ENCODE measurements at regions not wholly inside any gene's neighbourhood (a gene's known extent, or its start where the extent isn't known, plus 50 kb on each side); places are given as distances from the start of the nearest gene placed in this dataset.
A peak's percentile ranks its signal among the peaks of the same experiment; 100 is the strongest.

- no peak for DNase-seq
Observed at GRCh38 chr2:199019898-199020507, 437.7 kb downstream of the SATB2 start.

- DNase-seq = no peak
Observed at GRCh38 chr2:199018826-199019225, 438.9 kb downstream of the SATB2 start.

- no peak for DNase-seq
Observed at GRCh38 chr2:199015072-199015471, 442.7 kb downstream of the SATB2 start.

DNA sequence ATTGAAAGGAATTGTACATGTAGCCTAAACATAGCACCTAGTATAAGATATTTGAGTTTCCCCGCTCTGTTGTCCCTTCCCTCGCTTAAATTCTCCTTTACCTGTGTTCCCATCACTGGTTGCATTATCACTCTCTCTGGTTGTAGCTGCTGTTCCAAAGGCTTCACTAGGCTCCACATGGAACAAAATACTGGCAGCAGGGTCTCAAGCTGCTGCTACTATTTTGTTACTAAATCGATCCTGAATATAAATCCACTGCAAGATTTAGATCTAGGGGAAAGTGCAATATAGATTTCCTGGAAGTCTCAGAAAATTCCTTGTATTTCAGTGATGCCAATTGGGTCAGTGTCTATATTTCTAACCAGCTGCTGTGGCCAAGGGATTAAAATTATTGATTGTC is 443.5 kb downstream of the SATB2 start:
- no peak for DNase-seq

GRCh38 chr2:199011908-199012307 is 445.8 kb downstream of the SATB2 start:
- DNase-seq = no peak

GRCh38 chr2:198994678-198995077 is 463.1 kb downstream of the SATB2 start:
- no peak for DNase-seq

- no peak for DNase-seq
Observed at GRCh38 chr2:198991431-198991830, 466.3 kb downstream of the SATB2 start.

GRCh38 chr2:198975779-198976178 is 482.0 kb downstream of the SATB2 start:
- DNase-seq = no peak

DNA sequence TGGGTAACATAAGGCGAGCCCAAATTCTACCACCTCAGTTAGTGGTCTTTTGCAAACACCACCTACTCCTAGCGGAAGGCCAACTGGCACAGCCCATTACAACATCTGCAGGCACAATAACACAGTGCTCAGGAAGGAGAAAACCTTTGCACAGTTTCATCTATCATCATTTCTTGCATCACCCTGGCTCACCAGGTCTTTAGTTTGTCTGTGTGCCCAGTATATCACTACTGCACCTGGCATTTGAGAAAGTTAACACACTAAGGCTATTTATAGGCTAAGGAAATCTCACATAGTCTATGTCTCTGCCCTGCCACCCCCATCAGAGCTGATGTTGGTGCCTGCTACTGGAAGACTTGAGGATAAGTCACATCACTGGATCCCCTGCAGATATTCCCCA is 484.0 kb downstream of the SATB2 start:
- DNase-seq = no peak

GRCh38 chr2:198973181-198973580 is 484.6 kb downstream of the SATB2 start:
- DNase-seq = no peak

GRCh38 chr2:198968545-198968944 is 489.2 kb downstream of the SATB2 start:
- no peak for DNase-seq

DNA sequence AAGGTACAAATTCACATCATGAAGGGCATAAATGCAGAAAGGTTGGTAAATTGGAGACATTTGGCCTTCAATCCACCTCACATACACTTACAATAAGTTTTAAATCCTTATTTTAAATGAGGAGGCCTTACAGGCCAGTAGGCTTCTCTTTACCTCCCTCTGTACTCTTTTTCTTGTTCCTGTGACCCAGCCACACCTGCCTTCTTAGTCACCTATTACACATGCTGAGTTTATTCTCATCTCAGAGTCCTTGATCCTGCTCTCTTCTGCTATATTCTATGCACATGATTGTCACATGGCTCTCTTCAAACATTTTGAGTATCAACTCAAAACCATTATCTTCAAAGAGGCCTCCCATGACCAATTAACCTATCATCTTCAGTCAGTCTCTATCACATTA is 491.5 kb downstream of the SATB2 start:
- no peak for DNase-seq

- DNase-seq = no peak
Observed at GRCh38 chr2:198961547-198961946, 496.2 kb downstream of the SATB2 start.

DNA sequence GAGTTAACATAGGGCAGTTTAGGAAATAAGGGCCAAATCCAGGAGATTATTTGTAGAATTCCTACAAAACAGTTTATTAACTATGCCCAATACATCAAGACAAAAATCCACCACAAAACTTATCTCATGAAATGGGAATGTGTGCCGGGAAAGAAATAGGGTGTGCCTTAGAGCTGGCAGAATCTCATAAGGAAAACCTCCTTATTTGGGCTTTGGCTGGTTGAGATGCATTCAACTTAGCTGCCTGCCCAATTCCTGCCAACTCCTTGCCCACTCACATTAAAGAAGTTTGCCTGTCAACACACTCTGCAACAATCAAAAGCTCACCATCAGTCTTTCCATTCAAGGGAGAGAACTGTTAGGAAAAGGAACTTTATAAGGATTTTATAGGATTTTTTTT is 500.6 kb downstream of the SATB2 start:
- no peak for DNase-seq

GRCh38 chr2:198953328-198953727 is 504.4 kb downstream of the SATB2 start:
- no peak for DNase-seq

DNA sequence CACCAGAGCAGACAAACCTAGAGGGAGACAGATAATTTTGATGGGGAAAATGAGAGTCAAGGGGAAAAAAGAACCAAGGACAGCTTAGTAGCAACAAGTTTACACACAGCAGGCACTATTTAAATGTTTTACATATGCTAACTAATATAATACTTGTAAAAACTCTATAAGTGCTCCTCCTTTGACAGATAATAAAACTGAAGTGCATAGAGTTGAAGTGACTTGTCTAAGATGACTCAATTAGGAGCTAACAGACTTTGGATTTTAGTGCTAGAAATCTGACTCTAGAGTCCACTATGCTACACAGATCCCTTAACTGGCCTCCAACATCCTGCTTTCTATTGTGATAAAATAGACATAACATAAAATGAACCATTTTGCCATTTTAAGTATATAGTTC is 506.9 kb downstream of the SATB2 start:
- DNase-seq = no peak

- DNase-seq = no peak
Observed at GRCh38 chr2:198945496-198945895, 512.2 kb downstream of the SATB2 start.

- no peak for DNase-seq
Observed at GRCh38 chr2:198930170-198930569, 527.6 kb downstream of the SATB2 start.

GRCh38 chr2:198928026-198928425 is 529.7 kb downstream of the SATB2 start:
- no peak for DNase-seq

DNA sequence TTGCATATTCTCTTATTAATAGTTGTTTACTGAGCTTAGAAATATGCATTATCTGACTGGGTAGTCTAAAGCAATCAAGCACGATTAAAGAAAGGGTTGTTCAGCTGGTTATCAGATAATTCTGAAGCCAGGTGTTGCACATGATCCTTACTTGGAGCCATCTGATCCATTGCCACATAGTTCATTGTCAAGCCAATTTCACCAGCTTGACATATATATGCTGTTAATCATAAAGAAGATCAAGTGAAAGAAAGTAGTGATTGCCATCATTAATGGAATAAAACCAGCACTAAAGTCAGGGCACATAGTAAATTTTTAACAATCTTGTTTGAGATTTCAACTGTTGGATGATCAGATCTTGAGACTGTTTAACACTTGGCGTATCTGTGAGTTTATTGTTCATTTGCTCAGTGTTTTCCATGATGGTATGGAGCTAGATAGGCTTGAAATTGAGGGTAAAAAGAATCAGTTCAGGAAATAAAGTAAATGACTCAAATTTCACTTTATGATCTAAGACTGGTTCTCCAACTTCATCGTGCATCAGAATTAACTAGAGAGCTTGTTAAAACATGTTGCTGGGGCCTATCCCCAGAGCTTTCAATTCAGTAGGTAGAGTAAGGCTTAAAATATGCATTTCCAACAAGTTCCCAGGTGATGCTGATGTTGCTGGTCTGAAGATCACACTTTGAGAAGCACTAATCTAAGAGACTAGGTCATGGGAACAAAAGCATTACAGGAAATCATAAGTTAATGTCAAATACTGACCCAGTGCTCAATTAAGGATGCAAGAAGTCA is 539.6 kb downstream of the SATB2 start:
- DNase-seq = no peak

DNA sequence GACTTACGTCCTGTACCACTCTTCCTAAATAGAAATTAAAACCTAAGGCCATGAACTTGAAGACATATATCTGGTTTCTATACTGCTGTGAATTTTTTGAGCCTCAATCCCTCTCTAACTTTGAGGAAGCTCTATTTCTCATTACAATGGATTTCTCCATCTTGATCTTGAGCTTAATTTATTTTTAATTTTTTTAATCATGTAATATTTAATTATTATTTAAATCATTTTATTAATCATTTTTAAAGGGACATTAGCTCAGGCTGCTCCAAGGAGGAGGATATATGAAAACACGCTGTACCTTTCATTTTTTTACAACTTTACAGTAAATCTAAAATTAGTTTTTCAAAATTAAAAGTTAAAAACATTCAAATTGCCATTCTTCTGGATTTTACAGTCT is 540.5 kb downstream of the SATB2 start:
- no peak for DNase-seq

- no peak for DNase-seq
Observed at GRCh38 chr2:198916548-198917080, 541.1 kb downstream of the SATB2 start.

DNA sequence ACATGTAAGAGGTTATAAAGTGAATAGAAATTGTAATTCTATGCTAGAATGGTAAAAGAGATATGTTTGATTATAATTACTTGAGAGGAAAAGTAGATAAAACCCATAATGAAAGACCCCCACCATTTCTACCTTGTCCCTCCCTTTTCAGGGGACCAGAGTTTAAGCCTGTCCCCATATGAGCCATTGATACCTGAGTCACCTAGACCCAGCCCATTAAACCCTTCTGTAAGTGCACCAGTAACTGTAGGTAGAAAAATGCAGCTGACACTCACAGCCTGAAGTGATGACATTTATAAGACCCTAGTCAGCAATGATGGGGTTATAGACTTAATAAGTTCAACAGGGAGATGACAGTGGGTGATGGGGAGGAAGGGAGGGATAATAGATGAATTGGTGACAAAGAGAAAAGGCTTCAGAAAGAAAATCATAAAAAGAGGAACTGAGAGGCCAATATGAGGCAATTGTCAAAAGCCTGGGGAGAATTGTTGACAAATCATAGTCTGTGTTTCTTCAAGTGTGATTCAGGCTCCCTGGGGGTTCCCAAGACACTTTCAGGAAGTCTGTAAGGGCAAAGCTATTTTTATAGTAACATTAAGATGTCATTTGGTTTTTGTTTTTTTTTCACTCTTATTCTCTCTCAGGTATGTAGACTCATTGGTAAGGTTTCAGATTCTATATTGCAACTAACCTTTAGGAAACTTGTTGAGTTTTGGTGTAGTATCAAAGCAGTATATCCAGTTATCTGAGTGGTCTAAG is 544.2 kb downstream of the SATB2 start:
- peak; percentile 84 for DNase-seq
